PC-3 (cell line): ENCODE measurements at regions not wholly inside any gene's neighbourhood (a gene's known extent, or its start where the extent isn't known, plus 50 kb on each side); places are given as distances from the start of the nearest gene placed in this dataset.

Experiments used
- ATAC-seq: fragments of 200-7000 bp; cut with Tn5 transposase; 2 replicates; pipeline ENCODE4 v1.9.1; 2020; ENCODE audit warnings: mild to moderate bottlenecking, moderate library complexity
- BruUV-seq: library from RNA; stranded (reverse); fragments of 400-500 nt; replicated peaks from 2 replicates; lab custom pipeline; 2021; lab: Mats Ljungman, UMichigan
- CTCF ChIA-PET: fragments of 300-600 bp; sonication (Branson Sonifier 250); formaldehyde crosslinking; loops from one replicate; lab custom pipeline; 2022; ENCODE audit warnings: antibody characterized with exemption; lab: Charles Lee
- POLR2A ChIA-PET: fragments of 300-600 bp; sonication (Branson Sonifier 250); formaldehyde crosslinking; loops from one replicate; lab custom pipeline; 2022; ENCODE audit warnings: antibody characterized with exemption; ENCODE audit not compliant: unreplicated experiment; lab: Charles Lee
- DNase-seq: peaks from one replicate; pipeline ENCODE4 v3.0.0-alpha.2; 2015
- H2AFZ ChIP-seq: fragments of 300-600 bp; sonication (generic); 2 replicates; pipeline ENCODE4 v1.6.0; 2016; ENCODE audit warnings: antibody characterized with exemption, low read length
- H3F3A ChIP-seq: fragments of 300-600 bp; sonication (generic); one replicate; pipeline ENCODE4 v1.6.0; 2017; ENCODE audit warnings: antibody characterized with exemption, low read length, control low read depth, mild to moderate bottlenecking; ENCODE audit not compliant: unreplicated experiment
- H3K27ac ChIP-seq: fragments of 300-600 bp; sonication (generic); 2 replicates; pipeline ENCODE4 v1.5.1; 2016; ENCODE audit warnings: mild to moderate bottlenecking, low read length
- H3K27me3 ChIP-seq: fragments of 300-600 bp; sonication (generic); 2 replicates; pipeline ENCODE4 v1.6.1; 2016; ENCODE audit warnings: low read length, mixed read lengths
- H3K36me3 ChIP-seq: fragments of 300-600 bp; sonication (generic); 2 replicates; pipeline ENCODE4 v1.6.1; 2016; ENCODE audit warnings: low read depth, mixed run types, low read length, mixed read lengths
- H3K4me1 ChIP-seq: fragments of 300-600 bp; sonication (generic); 2 replicates; pipeline ENCODE4 v1.5.1; 2016; ENCODE audit warnings: low read length; ENCODE audit not compliant: insufficient read depth
- H3K4me2 ChIP-seq: fragments of 300-600 bp; sonication (generic); 2 replicates; pipeline ENCODE4 v1.6.0; 2016; ENCODE audit warnings: low read length
- H3K4me3 ChIP-seq: fragments of 300-600 bp; sonication (generic); 2 replicates; pipeline ENCODE4 v1.5.1; 2016; ENCODE audit warnings: mild to moderate bottlenecking, low read length, mixed read lengths
- H3K79me2 ChIP-seq: fragments of 300-600 bp; sonication (generic); 2 replicates; pipeline ENCODE4 v1.6.1; 2017; ENCODE audit warnings: low read length, mixed read lengths
- H3K9ac ChIP-seq: fragments of 300-600 bp; sonication (generic); 2 replicates; pipeline ENCODE4 v1.6.0; 2016; ENCODE audit warnings: mild to moderate bottlenecking, low read length
- H3K9me2 ChIP-seq: fragments of 300-600 bp; sonication (generic); replicated peaks from 2 replicates; pipeline ENCODE4 v1.6.1; 2016; ENCODE audit warnings: mixed run types, low read length, mixed read lengths
- H3K9me3 ChIP-seq: fragments of 300-600 bp; sonication (generic); 2 replicates; pipeline ENCODE4 v1.6.1; 2016; ENCODE audit warnings: low read length, mixed read lengths
- H4K20me1 ChIP-seq: fragments of 300-600 bp; sonication (generic); 2 replicates; pipeline ENCODE4 v1.6.1; 2016; ENCODE audit warnings: low read length, mixed read lengths
- CTCF ChIP-seq: fragments of 300-600 bp; sonication (generic); conservative IDR thresholded peaks from 2 replicates; pipeline ENCODE4 v1.5.1; 2017; ENCODE audit warnings: antibody characterized with exemption, low read depth, mild to moderate bottlenecking, low read length
- EZH2 ChIP-seq: fragments of 300-600 bp; sonication (generic); IDR thresholded peaks from one replicate; pipeline ENCODE4 v1.6.1; 2017; ENCODE audit warnings: antibody characterized with exemption, mild to moderate bottlenecking, low read length; ENCODE audit not compliant: unreplicated experiment
- EZH2phosphoT487 ChIP-seq: fragments of 300-600 bp; sonication (generic); IDR thresholded peaks from 2 replicates; pipeline ENCODE4 v1.6.1; 2018; ENCODE audit warnings: mild to moderate bottlenecking, antibody characterized with exemption, low read length, borderline replicate concordance
- intact Hi-C: fragments of 100-400 bp; cut with micrococcal nuclease; formaldehyde crosslinking; loops from 2 replicates; pipeline ENCODE4 v1.9.0; 2023

GRCh38 chr10:30542895-30543288 is 86.7 kb downstream of the LYZL2 start:
- ATAC-seq (no peak), DNase-seq (no peak)
- H2AFZ ChIP-seq = no peak overlapping the region
- TF ChIP-seq EZH2 (no peak), CTCF (no peak), EZH2phosphoT487 (no peak)
- no peak overlapping the region for H3K4me2 ChIP-seq
- H3K9me2 ChIP-seq = no peaks in the 10 kb centered on the region
- H3K9ac ChIP-seq = no peak overlapping the region
- ChIA-PET POLR2A (no interaction called here), CTCF (interaction anchor here (1.1 kb wide), 1 partner anchor 48 kb away, joined by 3 read pairs; no protein-coding TSS in a partner anchor)
- BruUV-seq = no TSS peak
- H4K20me1 ChIP-seq = no peaks in the 10 kb centered on the region
- no peak overlapping the region for H3K4me3 ChIP-seq
- 0 out of 2 replicates have a peak, but pooled peaks cover 4% of the 10 kb centered on the region for H3K4me1 ChIP-seq
- no peaks in the 10 kb centered on the region for H3K79me2 ChIP-seq
- H3K27me3 ChIP-seq = no peaks in the 10 kb centered on the region
- intact Hi-C loops = no loop called here
- H3F3A ChIP-seq = no peaks in the 10 kb centered on the region
- H3K9me3 ChIP-seq = no peaks in the 10 kb centered on the region
- H3K36me3 ChIP-seq = no peaks in the 10 kb centered on the region
- H3K27ac ChIP-seq = no peak overlapping the region

GRCh38 chr10:30542001-30542894 is 87.3 kb downstream of the LYZL2 start:
- 0 out of 2 replicates have a peak, but pooled peaks cover 4% of the 10 kb centered on the region for H3K4me1 ChIP-seq
- no TSS peak for BruUV-seq
- no peak overlapping the region for H3K4me2 ChIP-seq
- ATAC-seq (no peak), DNase-seq (no peak)
- TF ChIP-seq EZH2 = no peak
- no peak for TF ChIP-seq CTCF
- no peak for TF ChIP-seq EZH2phosphoT487
- H3K79me2 ChIP-seq = no peaks in the 10 kb centered on the region
- ChIA-PET POLR2A (no interaction called here), CTCF (interaction anchor here (1.1 kb wide), 1 partner anchor 49 kb away, joined by 3 read pairs; no protein-coding TSS in a partner anchor)
- H2AFZ ChIP-seq = no peak overlapping the region
- H4K20me1 ChIP-seq = no peaks in the 10 kb centered on the region
- intact Hi-C loops = no loop called here
- H3K27ac ChIP-seq = no peak overlapping the region
- H3K9me2 ChIP-seq = no peaks in the 10 kb centered on the region
- no peaks in the 10 kb centered on the region for H3K27me3 ChIP-seq
- no peak overlapping the region for H3K4me3 ChIP-seq
- H3K9me3 ChIP-seq = no peaks in the 10 kb centered on the region
- H3F3A ChIP-seq = no peaks in the 10 kb centered on the region
- H3K36me3 ChIP-seq = no peaks in the 10 kb centered on the region
- H3K9ac ChIP-seq = no peak overlapping the region

- Histone ChIP-seq H2AFZ (no peak overlapping the region), H3K36me3 (no peaks in the 10 kb centered on the region), H3K27me3 (no peaks in the 10 kb centered on the region), H3K27ac (no peak overlapping the region), H3K9me3 (no peaks in the 10 kb centered on the region), H3K4me1 (0 out of 2 replicates have a peak, but pooled peaks cover 4% of the 10 kb centered on the region), H3F3A (no peaks in the 10 kb centered on the region), H3K9me2 (no peaks in the 10 kb centered on the region), H3K9ac (no peak overlapping the region), H3K4me3 (no peak overlapping the region), H4K20me1 (no peaks in the 10 kb centered on the region), H3K4me2 (no peak overlapping the region), H3K79me2 (no peaks in the 10 kb centered on the region)
- ChIA-PET CTCF (no interaction called here), POLR2A (no interaction called here)
- intact Hi-C loops = no loop called here
- BruUV-seq = no TSS peak
- TF ChIP-seq EZH2 (no peak), EZH2phosphoT487 (no peak), CTCF (no peak)
- ATAC-seq = no peak
- no peak for DNase-seq
These were observed 89.3 kb downstream of the LYZL2 start for GRCh38 chr10:30540276-30540675.
